ENCODE measurements at regions not wholly inside any gene's neighbourhood (a gene's known extent, or its start where the extent isn't known, plus 50 kb on each side); places are given as distances from the start of the nearest gene placed in this dataset.

DNA sequence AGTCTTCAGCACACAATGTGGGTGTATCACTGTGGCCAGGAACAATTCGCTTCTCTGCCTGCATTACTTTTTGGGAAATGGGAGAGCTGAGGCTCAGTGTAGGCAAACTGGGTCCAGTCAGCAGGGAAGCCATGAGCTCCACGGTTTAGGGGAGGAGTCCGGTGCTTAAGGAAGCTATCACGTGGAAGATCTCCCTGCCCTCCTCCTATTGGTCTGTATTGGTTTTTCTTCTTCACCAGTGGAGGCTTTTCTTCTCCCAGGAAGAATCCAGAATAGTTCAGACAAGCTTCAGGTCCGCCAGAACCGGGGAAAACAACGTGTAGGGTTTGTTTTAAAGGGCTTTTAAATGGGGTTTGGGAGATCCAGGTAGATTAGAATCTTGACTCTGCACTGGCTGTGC, 156.2 kb upstream of the CAMK1G start:
- TF ChIP-seq, protein P1, sequence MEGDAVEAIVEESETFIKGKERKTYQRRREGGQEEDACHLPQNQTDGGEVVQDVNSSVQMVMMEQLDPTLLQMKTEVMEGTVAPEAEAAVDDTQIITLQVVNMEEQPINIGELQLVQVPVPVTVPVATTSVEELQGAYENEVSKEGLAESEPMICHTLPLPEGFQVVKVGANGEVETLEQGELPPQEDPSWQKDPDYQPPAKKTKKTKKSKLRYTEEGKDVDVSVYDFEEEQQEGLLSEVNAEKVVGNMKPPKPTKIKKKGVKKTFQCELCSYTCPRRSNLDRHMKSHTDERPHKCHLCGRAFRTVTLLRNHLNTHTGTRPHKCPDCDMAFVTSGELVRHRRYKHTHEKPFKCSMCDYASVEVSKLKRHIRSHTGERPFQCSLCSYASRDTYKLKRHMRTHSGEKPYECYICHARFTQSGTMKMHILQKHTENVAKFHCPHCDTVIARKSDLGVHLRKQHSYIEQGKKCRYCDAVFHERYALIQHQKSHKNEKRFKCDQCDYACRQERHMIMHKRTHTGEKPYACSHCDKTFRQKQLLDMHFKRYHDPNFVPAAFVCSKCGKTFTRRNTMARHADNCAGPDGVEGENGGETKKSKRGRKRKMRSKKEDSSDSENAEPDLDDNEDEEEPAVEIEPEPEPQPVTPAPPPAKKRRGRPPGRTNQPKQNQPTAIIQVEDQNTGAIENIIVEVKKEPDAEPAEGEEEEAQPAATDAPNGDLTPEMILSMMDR (IDR thresholded peaks at IDR 0.05) = no peak
- peak; percentile 35 for DNase-seq (ENCODE audit: low spot score)
- H3K27ac ChIP-seq = no peak overlapping the region
- no peak overlapping the region for H3K4me3 ChIP-seq

DNA sequence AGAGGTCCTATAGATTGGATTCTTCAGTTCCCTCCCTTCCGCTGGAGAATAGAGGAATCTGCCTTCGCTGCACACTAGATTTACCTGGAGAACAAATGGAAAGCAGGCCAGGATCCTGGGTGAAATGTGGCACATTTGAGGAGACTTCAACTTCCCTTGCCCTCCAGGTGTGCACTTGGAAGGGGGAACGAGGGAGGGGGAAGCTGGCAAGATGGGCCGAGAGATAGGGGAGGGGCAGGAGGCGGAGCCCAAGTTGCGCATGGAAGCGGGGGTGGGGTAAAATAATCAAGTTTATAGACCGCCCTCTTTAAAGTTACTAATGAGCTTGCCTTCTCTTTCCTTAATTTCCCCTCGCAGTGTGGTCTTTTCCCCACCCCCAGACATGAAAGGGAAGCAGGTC, 155.7 kb upstream of the CAMK1G start:
- Histone ChIP-seq H3K27ac (no peak overlapping the region), H3K4me3 (no peak overlapping the region)
- no peak for DNase-seq (ENCODE audit: low spot score)
- TF ChIP-seq, protein P1 (IDR thresholded peaks at IDR 0.05) = no peak

DNA sequence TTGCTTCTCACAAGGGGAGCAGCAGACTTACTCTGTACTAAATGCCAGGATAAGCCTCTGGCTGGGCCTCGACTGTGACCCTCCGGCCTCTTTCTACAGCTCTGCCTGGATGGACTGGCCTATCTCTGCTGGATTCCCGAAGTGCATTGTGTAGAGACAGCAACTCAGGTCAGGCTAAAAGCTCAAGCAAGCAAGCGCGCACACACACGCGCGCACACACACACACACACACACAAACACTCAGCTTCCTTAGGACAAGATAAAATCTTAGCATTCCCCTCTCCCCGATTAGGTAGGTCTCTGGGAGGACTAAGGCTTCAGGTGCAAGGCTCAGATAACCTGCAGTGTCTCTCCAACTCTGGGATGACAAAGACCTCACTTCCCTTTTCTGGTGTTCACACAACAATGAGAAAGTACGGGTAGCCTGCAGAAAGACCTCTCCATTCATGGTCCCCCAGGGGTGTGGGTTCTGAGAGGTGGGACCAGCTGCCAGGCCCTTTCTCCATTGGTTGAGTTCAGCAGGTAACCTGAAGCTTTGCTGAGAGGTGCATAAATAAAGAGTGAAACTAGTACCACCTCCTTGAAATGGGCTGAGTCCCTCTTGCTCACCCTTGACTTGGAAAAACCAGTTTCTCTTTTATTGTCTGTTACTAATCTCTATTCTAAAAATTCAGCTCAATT, 155.1 kb upstream of the CAMK1G start:
- TF ChIP-seq, protein P1 (IDR thresholded peaks at IDR 0.05) = no peak
- Histone ChIP-seq H3K4me3 (no peak overlapping the region), H3K27ac (no peak overlapping the region)
- peak; percentile 33 for DNase-seq (ENCODE audit: low spot score)

DNA sequence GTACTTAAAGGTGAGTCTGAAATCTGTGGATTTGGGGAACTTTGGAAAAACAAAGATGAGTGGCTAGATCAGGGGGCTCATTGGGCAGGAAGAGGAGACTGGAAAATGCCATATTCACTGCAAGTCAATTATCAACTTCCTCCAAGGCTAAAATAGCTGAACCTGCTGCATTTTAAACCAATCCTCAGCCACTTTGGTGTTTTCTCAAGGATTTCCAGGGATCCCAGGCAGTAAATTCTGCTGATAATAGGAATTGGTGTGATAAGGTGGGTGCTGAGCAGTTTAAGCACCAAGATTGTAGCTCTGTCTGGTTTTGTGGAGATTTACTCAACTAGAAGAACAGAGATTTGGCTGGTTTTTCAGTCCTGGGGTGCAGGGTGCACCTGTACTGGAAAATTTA, 153.9 kb upstream of the CAMK1G start:
- TF ChIP-seq, protein P1 (IDR thresholded peaks at IDR 0.05) = no peak
- no peak overlapping the region for H3K4me3 ChIP-seq
- H3K27ac ChIP-seq = no peak overlapping the region

DNA sequence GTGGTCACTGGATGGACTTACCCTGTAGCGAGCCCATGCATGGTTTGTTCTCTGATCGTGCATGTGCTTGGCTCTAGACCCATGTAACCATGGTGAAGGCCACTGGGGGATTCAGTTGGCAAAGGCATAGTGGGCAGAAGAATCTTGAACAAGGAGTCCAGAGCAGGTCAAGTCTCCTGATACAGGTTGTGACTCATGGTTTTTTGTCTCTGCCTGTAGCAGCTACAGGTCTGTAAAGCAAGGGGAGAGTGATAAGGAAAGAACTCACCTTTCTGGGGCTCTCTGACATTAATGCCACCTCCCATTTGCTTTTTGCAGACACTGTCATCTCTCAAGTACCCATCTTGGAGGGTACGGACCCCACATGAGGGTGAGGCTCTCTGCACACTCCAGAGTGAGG, 153.4 kb upstream of the CAMK1G start:
- Histone ChIP-seq H3K4me3 (no peak overlapping the region), H3K27ac (no peak overlapping the region)
- TF ChIP-seq, protein P1 (IDR thresholded peaks at IDR 0.05) = no peak
- no peak for DNase-seq (ENCODE audit: low spot score)

More for the DNA sequence above, 153.9 kb upstream of the CAMK1G start:
- no peak for DNase-seq (ENCODE audit: low spot score)

DNA sequence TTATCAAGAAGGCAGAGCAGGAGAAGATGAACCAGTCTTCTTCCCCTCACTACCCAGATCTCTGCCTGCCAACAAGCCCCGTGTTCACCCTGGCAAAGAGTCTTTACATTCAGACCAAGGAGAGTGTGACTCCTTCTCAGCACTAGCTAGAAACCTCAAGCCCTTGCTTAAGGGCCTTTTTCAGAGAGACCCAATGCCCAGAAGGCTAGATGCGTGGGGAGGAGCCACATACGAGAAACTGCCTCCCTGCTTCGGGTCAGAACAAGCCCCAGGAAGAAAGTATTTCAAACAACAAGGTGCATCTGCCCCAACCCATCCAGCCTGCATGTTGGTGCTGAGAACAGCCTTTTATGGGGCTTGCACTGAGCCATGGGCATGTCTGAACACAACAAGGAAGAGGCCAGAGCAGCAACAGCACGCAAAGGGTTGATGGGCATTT, 152.7 kb upstream of the CAMK1G start:
- Histone ChIP-seq H3K27ac (no peak overlapping the region), H3K4me3 (no peak overlapping the region)
- TF ChIP-seq, protein P1 (IDR thresholded peaks at IDR 0.05) = no peak
- DNase-seq (ENCODE audit: low spot score) = no peak

DNA sequence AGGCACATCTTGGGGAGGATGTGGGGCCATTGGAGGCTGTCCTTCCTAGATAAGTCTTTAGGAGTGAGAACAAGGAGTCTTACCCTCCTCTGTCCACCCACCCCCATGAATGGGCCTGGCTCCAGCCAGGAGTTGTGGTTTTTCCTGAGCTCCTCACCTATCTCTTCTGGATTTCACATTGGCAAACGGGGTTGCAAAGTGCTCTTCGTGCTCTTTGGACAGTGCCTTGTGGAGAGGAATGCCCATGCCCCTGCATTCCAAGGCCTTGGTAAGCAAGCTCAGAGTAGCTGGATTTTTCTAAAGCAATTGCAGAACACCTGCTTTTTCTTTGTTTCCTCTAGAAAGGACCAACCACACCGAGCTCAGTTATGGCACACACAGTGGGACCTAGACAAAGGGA, 152.1 kb upstream of the CAMK1G start:
- TF ChIP-seq, protein P1 (IDR thresholded peaks at IDR 0.05) = no peak
- H3K4me3 ChIP-seq = no peak overlapping the region
- DNase-seq (ENCODE audit: low spot score) = no peak
- H3K27ac ChIP-seq = no peak overlapping the region
